AG20443 (cell line): ENCODE measurements at regions not wholly inside any gene's neighbourhood (a gene's known extent, or its start where the extent isn't known, plus 50 kb on each side); places are given as distances from the start of the nearest gene placed in this dataset.

Experiments used
- DNase-seq: peaks from one replicate; pipeline ENCODE4 v3.0.0; 2012; ENCODE audit warnings: low spot score, mixed read lengths

DNA sequence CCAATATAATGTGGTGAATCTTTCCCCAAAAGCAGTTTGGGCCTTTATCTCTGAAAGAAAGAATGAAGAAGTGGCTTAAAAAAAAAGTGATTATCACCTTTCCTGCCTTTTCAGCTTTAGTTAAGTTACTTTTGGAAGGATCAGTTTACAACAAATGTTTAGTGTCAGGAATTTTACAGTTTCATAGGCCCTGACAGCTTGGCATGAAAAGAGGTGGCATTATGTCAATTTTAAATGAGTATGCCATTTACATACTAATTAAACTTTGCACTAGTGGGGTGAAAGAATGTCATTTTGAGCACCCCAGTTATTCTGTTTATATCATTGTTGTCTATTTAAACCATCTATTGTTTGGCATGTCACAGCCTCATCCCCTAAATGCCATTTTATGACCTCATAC is 763.5 kb upstream of the FANCL start:
- DNase-seq, result no peak

DNA sequence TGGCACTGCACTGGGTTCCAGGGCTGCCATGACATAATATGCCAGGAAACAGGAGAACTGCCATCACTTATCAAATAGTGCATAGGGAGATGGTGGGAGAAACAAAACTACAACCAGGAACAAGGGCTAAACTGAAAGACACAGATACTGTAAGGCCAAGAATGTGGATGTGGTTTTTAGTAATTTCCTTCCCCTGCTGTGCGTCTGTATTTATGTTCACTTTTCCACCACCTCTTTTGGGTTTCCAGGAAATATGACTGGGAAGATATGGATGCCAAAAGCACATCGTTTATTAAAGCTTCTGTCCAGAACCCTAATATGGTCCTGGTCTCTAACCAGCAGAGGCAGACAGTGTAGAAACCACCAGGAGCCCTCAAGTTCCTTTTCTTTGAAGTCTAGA is 759.7 kb upstream of the FANCL start:
- no peak for DNase-seq

DNA sequence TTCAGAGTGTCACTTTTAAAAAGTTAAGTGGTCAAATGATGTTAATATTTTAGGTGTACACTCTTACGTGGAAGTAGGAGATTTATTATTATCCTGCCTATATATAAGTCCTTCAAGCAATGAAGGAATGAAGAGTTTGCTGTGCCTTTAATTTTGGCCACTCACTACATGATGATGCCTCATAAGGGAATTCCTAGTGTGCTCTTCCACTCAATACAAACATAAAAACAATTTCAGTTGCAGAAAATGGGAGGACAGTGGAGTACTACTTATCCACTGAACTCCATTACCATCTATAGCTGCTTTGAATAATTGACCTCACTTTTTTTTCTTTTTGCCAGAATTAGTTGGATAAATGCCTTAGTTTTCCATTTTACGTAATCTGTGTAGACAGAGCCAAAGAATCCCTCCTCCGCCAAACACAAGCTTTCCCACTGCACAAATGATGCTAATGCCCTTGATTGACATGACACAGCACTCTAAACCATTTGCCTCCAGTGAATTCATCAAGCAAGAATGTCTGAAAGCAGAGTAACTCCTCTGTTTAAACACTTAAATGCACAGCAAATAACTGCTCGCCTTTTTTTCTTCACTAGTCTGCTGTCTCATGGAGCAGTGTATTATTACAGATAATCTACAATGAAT is 751.1 kb upstream of the FANCL start:
- DNase-seq, result no peak

DNA sequence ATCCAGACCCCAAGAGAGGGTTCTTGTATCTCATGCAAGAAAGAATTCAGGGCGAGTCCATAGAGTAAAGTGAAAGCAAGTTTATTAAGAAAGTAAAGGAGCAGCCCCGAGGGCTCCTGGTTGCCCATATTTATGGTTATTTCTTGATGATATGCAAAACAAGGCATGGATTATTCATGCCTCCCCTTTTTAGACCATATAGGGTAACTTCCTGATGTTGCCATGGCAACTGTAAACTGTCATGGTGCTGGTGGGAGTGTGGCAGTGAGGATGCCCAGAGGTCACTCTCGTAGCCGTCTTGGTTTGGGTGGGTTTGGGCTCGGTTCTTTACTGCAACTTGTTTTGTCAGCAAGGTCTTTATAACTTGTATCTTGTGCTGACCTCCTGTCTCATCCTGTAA is 750.2 kb upstream of the FANCL start:
- DNase-seq, result no peak

DNA sequence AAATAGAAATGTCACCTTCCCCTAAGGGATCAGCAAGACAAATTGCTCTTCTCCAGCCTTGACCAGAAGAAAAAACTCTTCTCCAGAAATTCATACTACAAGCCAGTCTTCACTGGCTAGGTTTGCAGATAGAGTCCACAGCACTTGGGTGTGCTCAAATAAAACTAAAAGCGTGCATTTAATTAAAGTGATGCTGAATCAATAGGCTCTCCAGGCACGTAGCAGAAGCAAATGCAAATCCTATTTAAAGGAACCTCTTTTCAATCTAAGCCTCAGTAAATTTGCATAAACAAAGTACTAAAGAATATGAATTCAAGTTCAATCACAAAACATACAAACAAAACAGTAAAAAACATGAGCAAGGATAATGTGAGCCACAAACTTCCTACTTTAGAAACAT is 744.4 kb upstream of the FANCL start:
- no peak for DNase-seq

DNA sequence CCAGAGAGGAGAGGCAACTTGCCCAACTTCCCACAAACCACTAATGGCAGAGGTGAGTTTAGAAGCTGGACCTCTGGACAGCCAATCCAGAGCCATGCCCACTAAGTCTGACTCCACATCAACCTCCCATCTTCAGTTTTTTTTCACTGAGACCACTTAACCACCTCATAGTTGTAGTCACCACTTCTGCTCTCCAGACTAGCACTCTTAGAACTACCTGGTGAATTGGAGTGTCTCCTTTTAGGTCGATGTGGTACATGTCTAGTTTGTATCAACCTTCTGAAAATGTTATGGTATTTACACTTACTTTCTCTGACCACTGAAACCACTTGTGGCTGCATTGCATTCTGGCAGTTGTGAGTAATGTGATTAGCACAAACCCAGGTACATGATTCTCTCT is 743.6 kb upstream of the FANCL start:
- DNase-seq, result no peak

DNA sequence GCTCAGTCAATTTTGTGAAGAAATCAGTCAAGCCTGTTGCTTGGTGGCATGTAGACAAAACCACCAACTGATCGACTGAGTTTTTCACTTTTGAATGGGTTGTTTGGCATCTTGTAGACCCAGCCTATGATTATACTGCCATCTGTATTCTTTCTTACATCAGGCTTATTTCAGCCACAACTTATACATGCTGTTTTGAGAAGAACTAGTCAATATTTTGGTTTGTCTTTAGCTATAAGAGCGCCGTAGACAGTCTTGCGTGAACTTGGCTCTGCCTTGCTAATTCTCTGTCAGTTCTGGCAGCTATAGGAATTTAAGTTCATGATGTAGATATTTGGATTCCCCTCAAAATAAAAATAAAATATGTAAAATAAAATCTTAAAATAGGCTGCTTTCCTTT is 742.0 kb upstream of the FANCL start:
- no peak for DNase-seq

DNA sequence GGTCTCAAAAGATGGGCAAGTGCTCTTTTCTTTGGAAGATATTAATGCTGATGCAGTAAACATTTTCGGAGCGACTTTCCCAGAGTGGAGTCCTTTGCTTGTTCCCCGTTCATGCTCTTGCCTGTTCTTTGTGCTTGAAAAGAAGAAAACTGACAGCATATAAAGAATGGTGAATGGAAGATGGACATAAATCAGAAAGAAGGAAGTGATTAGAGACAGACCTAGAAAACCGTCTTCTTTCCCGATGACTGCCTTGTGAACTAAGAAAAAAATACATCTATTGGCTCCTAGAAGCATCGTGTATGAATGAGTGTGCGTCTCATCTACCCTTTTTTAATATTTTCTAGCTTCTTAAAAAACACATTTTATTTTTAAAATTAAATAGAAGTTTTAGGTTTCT is 740.1 kb upstream of the FANCL start:
- no peak for DNase-seq

DNA sequence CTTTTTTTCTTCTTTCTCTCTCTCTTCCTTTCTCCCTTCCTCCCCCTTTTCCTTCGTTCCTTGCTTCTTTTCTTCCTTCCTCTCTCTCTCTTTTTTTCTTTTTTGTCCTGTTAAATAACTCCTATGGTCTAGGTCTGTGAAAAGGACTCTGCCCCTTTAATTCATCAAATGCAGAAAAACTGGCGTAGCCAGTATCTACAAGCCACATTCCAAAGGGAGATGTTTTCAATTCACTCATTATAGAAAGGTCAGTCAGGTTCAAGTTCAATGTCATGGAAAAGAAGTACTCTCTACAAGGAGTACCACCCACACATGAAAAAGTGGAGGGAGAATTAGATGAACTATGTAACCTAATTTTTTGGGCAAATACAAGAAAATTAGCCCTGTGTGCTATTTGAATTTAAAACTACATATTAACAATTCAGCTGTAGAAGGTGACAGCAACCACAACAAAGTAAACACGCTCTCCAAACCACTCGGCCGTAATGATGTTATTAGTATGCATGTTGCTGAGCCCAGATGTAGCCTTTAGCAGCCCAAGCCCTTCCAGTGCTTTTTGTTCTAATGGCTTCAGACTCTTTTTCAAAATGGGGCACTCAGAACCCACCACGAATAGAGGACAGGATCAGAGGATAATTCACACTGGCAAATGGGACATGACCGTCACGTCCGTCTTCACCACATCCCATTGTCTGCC is 735.4 kb upstream of the FANCL start:
- no peak for DNase-seq

DNA sequence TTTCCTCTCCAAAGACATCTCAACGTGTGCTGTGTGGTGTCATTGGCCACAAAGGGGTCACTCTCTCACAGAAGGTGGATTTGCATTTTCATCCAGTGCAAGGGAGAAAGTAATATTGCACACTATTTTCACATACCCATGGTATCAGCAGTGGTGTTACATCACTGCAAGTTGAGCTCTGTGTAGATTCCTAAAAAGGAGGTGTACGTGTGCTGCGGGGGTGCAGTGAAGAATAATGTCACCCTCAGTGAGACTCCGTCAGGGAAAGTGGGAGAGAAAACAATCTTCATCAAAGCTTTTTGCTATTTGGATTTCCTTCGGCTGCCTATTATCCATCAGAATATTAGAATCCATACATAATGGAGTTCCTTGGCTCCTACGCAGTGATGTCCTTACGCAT is 733.8 kb upstream of the FANCL start:
- no peak for DNase-seq

DNA sequence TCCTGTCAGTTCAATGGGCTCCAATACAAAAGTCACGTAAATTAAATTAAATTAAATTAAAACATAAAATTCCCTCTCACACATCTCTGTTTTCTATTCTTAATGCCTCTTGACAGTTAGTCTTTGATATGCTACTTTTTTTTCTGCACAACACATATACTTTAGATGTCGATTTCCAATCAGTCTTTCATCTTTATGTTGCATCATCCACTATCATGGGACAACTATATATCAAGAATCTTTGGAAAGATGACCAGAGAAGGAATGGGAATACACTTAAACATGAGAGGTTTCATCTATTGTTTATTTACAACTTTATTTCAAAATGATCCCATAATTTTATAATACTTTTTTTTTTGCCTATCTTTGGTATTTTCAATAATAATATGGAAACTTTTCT is 733.3 kb upstream of the FANCL start:
- DNase-seq, result no peak

DNA sequence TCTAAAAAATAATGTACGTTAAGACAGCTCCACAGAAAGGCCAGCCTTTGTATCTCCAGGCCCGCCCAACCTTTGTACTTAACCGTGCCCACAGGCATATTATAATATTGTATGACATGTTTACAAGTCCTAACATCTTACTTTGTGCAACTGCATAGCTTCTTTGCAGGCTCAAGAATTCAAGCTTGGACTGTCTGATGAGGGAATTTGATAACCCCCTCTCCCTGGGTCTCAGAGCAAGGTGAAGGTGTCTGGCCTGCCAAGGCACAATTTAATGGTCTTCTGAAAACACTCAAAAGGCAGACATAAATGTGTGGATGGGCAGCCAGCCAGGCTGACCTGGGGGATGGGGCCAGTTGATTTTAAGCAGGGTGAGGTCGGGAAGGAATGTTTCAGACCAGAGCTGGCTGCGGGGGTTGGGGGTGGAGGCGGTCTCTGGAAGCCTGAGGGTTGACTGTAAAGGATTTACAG is 732.7 kb upstream of the FANCL start:
- no peak for DNase-seq

DNA sequence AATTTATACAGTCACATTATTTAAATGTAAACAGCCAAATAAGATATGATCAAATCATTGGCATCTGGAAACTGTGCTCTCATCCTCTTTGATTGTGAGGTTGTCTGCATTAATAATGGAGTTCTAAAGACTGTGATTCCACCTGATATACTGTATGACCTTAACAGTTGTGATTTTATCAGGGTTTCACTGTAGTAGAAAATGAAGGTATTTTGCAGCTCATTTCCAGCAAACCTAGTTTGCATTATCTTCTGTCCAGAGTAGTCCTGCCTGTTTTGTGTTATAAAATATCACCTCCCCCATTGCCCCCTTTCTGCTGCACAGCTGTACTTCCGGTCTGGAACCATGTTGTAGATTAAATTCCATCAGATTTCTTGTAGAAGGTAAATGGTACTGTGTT is 731.6 kb upstream of the FANCL start:
- DNase-seq, result no peak

DNA sequence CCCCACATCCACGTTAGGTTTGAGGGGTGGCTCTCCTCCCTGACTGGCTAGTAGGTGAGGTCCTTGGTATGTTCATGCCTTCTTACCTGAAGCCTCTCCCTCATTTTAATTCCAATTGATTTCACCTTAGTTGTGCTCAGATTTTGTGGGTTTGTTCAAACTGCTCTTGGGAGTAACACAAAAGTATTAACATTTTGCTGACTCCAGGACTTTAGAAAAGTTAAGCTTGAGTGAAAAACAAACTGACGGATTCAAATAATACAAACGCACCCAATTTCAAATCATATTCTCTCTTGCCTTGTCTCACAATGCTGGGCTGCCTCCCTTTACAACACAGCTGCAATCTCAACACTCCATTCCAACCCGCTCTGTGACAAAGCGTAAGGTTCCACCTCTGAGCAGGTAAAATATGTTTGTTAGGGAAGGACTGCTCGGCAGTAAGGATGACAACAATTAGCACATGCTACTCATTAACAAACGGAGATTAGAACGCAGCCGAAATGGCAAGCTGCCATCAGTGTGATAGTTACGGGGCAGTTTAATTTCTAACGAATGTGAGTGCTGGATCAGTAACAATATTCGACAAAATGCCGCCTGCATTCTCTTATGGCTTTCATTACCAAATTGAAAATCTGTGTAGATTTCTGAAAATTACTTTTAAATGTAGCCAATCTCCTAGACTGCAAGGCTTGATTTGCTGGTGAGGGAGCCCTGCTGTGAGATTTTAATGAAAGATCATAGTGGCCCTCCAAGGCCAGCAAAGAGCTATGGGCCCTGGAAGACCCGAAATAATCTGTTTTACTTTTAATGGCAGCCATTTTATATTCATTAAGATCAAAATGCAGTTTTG is 730.6 kb upstream of the FANCL start:
- no peak for DNase-seq

DNA sequence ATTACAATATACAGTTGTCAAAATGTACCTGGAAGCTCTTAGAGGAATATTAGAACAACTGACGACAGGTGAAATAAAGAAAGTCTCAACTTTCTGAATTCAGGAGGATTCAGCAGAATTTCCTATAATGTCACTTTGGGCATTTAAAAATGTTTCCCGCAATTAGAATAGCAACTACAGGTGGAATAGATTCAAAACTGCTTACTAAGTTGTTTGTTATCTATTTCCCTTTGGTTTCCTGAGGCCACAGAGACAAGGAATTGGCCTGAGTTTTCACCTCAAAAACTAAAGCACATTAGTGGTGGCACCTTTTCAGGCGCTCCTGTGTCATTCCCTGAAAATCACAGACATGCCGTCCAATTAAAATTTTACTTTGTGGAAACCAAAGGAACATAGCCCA is 729.2 kb upstream of the FANCL start:
- no peak for DNase-seq

DNA sequence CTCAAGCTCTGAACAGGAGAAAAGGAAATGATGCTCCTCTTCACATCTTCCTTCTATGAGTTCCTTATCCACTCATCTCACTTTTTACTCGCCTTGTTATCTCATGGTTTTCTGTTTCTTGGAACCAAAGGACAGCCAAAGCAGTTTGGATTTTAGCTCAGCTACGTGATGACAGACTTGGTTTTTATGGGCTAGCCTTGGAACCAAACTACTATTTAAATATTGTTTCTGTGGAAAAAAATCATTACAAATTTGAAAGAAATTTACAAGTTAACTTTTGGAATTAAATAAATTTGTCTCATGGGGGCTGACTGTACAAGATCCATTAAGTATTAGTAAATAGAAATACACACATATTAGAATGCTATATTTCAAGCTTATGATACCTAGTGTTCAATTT is 727.8 kb upstream of the FANCL start:
- no peak for DNase-seq

DNA sequence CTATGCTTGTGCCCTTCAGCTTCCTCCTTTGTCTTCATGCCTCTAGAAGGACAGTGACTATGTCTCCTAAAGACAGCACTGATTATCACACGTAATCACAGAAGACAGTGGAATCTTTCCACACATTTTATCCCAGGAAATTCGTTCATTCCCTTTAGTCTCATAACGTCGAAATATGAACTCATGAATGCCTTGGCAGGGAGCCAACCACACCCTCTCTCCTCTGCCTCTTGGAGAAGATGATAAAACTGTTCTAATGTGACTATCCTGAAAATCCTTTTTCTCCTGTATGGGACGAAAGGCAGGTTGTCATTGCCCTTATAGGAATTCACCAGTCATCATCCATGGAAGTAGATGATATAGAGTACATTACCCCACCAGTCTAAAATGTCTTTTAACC is 726.6 kb upstream of the FANCL start:
- DNase-seq, result no peak

DNA sequence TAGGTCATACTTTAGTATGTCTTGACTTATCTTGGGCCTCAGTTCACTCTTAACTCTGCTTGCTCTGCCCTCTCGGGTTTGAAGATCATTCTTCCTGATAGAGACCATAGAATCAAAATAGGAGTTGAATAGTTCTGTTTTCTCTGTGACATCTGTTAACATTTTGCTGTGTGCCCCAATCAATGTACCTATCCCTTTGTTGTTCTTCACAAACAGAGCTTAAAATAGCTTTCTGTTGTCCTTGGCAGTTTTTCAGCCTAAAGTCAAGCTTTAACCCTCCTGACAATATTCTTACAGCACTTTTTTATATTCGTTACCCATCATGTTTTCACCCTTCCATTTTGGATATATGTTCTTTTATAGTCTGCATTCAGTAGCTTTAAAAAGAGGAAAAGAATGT is 724.5 kb upstream of the FANCL start:
- DNase-seq, result no peak

DNA sequence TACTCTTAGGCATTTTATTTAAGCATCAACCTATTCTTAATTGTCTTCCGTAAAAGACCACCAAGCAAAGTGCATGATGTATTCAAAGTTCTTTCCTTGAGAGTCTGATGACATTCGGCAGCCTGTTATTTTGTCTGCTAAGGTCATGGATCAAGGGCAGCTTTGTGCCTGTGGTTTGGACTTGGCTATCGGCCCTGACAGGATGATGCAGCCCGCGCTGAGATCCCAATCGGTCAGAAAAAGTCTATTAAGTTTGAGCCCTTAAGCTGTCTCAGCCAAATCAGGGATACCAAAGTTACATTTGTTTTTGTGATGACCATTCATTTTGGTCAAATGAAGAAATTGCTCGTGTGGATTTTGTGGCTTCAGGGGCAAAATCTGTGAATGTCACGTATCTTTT is 718.9 kb upstream of the FANCL start:
- DNase-seq, result no peak

DNA sequence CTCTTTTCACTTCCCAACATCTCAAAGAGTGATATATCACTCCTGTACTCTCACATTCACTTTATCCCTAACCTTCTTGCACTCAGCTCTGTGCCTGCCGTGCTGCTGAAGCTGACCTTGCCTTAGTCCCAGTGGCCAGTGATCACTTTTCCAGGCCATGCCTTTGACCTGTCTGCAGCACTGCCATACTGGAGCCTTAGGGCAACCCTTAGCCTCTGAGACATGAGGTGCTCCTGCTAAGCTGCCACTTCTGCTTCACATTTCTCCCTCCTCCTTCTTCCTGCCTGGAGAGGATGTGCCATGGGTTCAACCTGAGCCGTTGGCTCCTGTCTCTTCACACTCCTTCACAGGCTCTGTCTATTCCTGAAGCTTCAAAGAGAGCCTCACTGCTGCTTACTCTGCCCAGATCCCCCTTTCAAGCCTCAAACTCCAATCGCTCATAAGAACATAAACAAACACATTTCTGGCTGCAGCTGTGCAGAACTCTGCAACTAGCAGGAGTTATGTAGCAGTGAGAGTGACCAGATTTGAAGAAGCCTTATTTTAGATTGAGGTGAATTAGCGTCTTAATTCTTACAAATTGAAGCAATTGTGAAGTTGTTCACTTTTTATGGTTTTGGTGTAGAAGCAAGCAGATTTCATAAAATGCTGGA is 716.2 kb upstream of the FANCL start:
- DNase-seq, result no peak

DNA sequence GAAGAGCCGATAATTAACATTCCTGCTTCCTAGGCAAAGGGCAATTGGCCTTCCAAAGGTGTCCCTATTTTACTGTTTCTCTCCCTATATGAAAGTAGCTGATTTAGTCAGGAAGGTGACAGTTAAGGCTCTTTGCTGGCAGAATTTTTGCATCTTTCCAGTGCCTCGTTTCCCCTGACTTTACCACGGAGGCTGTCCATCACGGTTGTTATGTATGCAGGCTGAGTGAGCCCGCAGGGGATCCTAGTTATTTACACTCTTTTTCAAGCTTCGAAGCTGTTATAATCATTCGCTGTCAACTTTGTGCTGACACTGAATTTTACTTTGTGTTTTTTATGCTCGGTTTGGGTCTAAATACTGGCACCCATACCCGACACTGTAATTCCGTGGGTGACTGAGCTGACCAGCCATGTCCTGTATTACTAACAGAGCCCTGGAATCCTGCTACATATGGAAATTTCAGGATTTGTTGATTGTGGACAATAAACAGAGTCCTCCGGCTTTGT is 713.8 kb upstream of the FANCL start:
- DNase-seq, result no peak

DNA sequence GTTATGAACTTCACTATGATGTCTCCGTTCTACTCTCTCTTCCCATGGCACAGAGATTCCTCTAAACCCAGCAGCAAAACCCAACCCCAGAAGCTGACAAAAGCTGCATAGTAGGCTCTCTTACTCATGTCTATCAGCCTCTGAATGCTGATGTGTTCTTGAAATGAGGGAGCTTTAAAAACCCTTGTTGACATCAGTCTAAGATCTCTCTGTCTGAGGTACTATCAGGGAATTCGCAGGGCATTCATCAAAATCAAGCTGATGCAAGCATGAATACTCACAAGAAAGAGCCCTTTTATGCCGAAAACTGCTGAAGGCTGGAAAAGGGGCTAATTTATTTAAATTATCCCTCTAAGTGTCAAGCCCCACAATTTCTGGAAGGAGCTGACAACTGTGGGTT is 710.6 kb upstream of the FANCL start:
- no peak for DNase-seq
